GM21515 (cell line): ENCODE measurements at regions not wholly inside any gene's neighbourhood (a gene's known extent, or its start where the extent isn't known, plus 50 kb on each side); places are given as distances from the start of the nearest gene placed in this dataset.
A peak's percentile ranks its signal among the peaks of the same experiment; 100 is the strongest.
"Not testable (repeated sequence)": the region's sequence is repeated elsewhere in the genome, so short reads cannot be mapped to it uniquely, and the experiment has no call there.

Source experiments
- ATAC-seq: cut with Tn5 transposase; IDR thresholded peaks from one replicate; pipeline ENCODE4 v1.9.1; 2021; ENCODE audit not compliant: unreplicated experiment

- peak; percentile 72 for ATAC-seq
Measured at GRCh38 chr4:42282081-42282901, 115.0 kb upstream of the SHISA3 start.

- ATAC-seq: no peak
Measured at GRCh38 chr4:42284030-42284429, 113.3 kb upstream of the SHISA3 start.

- ATAC-seq: not testable (repeated sequence)
Measured at GRCh38 chr4:42288876-42289275, 108.4 kb upstream of the SHISA3 start.

- ATAC-seq: not testable (repeated sequence)
Measured at GRCh38 chr4:42292192-42292591, 105.1 kb upstream of the SHISA3 start.

- no peak for ATAC-seq
Measured at GRCh38 chr4:42293967-42294813, 103.1 kb upstream of the SHISA3 start.

GRCh38 chr4:42296196-42296595 lies 101.1 kb upstream of the SHISA3 start:
- no peak for ATAC-seq

- no peak for ATAC-seq
Measured at GRCh38 chr4:42302348-42302747, 94.9 kb upstream of the SHISA3 start.

- ATAC-seq: no peak
Measured at GRCh38 chr4:42306221-42307109, 90.8 kb upstream of the SHISA3 start.

GRCh38 chr4:42308247-42308646 lies 89.0 kb upstream of the SHISA3 start:
- ATAC-seq: no peak

- ATAC-seq: no peak
Measured at GRCh38 chr4:42309361-42310260, 87.7 kb upstream of the SHISA3 start.

GRCh38 chr4:42310358-42310757 lies 86.9 kb upstream of the SHISA3 start:
- ATAC-seq: no peak

GRCh38 chr4:42310806-42311205 lies 86.5 kb upstream of the SHISA3 start:
- no peak for ATAC-seq

GRCh38 chr4:42311591-42311990 lies 85.7 kb upstream of the SHISA3 start:
- no peak for ATAC-seq

- not testable (repeated sequence) for ATAC-seq
Measured at GRCh38 chr4:42313420-42313819, 83.9 kb upstream of the SHISA3 start.

- no peak for ATAC-seq
Measured at GRCh38 chr4:42313872-42314271, 83.4 kb upstream of the SHISA3 start.

- ATAC-seq: no peak
Measured at GRCh38 chr4:42315231-42315630, 82.1 kb upstream of the SHISA3 start.

GRCh38 chr4:42320822-42321388 lies 76.4 kb upstream of the SHISA3 start:
- ATAC-seq: no peak

GRCh38 chr4:42326040-42326439 lies 71.2 kb upstream of the SHISA3 start:
- ATAC-seq: no peak

- no peak for ATAC-seq
Measured at GRCh38 chr4:42326524-42326923, 70.8 kb upstream of the SHISA3 start.

GRCh38 chr4:42327323-42327722 lies 70.0 kb upstream of the SHISA3 start:
- ATAC-seq: no peak
